Lower leg skin (tissue), 4 donors: ENCODE measurements at regions not wholly inside any gene's neighbourhood (a gene's known extent, or its start where the extent isn't known, plus 50 kb on each side); places are given as distances from the start of the nearest gene placed in this dataset.

ENCODE experiments used
- DNase-seq, 2 donors: peaks; one replicate each; pipeline ENCODE4 v3.0.0-alpha.2; 2019; ENCODE audit warnings: low spot score in 2 of 2
- H3K4me3 ChIP-seq: fragments of 200-600 bp; sonication (generic); 2 replicates; pipeline ENCODE4 v1.5.1; 2017; ENCODE audit warnings: mild to moderate bottlenecking, low read depth; ENCODE audit not compliant: poor library complexity, severe bottlenecking
- POLR2A ChIP-seq, 2 donors: fragments of 450-650 bp; IDR thresholded peaks; one replicate each; pipeline ENCODE4 v1.6.1; 2016 to 2017; ENCODE audit warnings: antibody characterized with exemption in 2 of 2, mild to moderate bottlenecking in 1 of 2, moderate library complexity in 1 of 2
- WGBS, 2 donors: methylation state at CpG; one replicate each; pipeline ENCODE4 v1.1.5; 2018; 5-methylcytosine and 5-hydroxymethylcytosine counted together
- intact Hi-C: fragments of 100-400 bp; cut with DNase I; formaldehyde crosslinking; loops from one replicate; pipeline ENCODE4 v1.15.0; 2023; ENCODE audit warnings: low total_unique reads
- TF ChIP-seq, protein P1 (sequence below), 3 donors: fragments of 450-650 bp; IDR thresholded peaks; one replicate each; pipeline ENCODE4 v1.5.1; 2016; ENCODE audit warnings: antibody characterized with exemption in 3 of 3, mild to moderate bottlenecking in 3 of 3, moderate library complexity in 2 of 3

DNA sequence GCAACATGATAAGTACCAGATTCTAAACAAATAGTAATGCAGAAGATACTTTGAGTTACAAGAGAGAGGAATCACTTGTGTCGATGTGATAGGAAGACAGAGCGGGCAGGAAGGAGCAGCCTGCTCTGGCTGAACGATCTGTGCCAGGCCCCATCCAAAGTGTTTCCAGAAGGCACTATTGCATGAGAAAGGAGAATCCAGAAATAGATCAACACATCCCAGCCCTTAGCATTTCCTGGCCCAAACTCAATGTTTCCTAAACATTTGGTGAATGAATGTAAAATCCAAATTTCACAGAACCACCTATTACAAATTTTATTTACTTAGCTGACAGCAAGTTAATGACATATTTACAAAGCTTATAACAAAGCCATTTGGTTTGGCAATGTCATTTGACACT is 257.2 kb downstream of the TXNL1 start:
- intact Hi-C loops, result no loop called here
- no peak for DNase-seq
- no peak overlapping the region for H3K4me3 ChIP-seq
- WGBS, 2 donors, result 58 to 67% methylated on average over 3 of the region's 3 CpGs
- TF ChIP-seq POLR2A (IDR thresholded peaks at IDR 0.05), result no peak
- TF ChIP-seq, protein P1, sequence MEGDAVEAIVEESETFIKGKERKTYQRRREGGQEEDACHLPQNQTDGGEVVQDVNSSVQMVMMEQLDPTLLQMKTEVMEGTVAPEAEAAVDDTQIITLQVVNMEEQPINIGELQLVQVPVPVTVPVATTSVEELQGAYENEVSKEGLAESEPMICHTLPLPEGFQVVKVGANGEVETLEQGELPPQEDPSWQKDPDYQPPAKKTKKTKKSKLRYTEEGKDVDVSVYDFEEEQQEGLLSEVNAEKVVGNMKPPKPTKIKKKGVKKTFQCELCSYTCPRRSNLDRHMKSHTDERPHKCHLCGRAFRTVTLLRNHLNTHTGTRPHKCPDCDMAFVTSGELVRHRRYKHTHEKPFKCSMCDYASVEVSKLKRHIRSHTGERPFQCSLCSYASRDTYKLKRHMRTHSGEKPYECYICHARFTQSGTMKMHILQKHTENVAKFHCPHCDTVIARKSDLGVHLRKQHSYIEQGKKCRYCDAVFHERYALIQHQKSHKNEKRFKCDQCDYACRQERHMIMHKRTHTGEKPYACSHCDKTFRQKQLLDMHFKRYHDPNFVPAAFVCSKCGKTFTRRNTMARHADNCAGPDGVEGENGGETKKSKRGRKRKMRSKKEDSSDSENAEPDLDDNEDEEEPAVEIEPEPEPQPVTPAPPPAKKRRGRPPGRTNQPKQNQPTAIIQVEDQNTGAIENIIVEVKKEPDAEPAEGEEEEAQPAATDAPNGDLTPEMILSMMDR (IDR thresholded peaks at IDR 0.05), result no peak

DNA sequence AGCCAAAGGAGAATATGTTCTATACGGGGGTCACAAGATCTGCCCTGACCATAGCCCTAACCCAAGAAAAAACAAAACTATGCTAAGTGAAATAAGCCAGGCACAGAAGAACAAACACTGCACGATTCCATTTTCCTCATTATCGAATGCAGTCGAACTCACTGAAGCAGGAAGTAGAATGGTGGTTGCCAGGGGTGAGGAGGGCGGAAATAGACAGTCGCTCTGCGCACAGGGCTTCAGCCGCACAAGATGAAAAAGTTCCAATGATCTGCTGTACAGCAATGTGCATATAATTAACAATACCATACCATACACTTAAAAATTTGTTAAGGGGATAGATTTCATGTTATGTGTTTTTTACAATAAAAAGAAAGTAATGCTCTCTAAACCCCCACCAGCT is 257.7 kb downstream of the TXNL1 start:
- no peak overlapping the region for H3K4me3 ChIP-seq
- no peak for TF ChIP-seq POLR2A (IDR thresholded peaks at IDR 0.05)
- TF ChIP-seq, protein P1 (IDR thresholded peaks at IDR 0.05), result no peak
- DNase-seq, result no peak
- intact Hi-C loops, result no loop called here
- WGBS, 2 donors, result 88 to 91% methylated on average over 8 of the region's 8 CpGs

DNA sequence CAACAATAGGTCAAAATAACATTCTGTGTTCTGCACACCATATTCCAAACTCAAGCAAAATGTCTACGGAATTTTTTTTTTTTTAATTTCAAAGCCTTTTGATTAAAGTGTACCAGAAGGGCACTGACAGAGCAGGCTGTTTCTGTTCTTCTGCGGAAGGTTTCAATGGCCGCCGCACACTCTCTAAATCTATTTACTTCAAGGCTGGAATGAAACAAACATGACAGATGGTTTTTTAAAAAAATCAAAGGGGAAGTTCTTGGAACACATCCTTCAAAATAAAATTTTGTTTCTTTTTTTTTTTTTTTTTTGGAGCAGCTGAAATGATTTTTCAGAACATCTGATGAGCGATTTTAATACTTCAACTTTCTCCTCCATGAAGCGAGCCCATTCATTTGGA is 259.1 kb downstream of the TXNL1 start:
- H3K4me3 ChIP-seq, result no peak overlapping the region
- whole genome bisulfite sequencing, 2 donors, result 71 to 74% methylated on average over 6 of the region's 6 CpGs
- no peak for TF ChIP-seq POLR2A (IDR thresholded peaks at IDR 0.05)
- TF ChIP-seq, protein P1 (IDR thresholded peaks at IDR 0.05), result no peak
- intact Hi-C loops, result no loop called here
- DNase-seq, result no peak

DNA sequence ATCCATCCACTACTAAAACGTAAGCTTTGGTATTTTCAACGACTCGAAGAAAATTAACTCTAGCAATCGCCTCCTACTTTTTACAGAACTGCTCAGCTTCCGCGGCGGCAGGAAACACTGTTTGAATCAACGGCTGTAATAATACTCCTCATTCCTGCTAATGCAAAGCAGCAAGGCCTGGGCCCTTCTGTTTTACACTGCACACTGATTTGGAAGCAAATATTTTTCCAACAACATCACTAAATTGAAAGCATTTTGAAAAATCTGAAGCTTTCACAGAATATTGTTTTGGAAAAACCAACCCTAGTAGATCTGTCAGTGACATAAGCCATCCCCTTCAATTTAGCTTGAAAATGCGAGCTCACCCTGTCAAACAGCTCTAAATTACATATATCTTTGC is 261.2 kb downstream of the TXNL1 start:
- DNase-seq, result no peak
- intact Hi-C loops, result no loop called here
- no peak for TF ChIP-seq POLR2A (IDR thresholded peaks at IDR 0.05)
- TF ChIP-seq, protein P1 (IDR thresholded peaks at IDR 0.05), result no peak
- H3K4me3 ChIP-seq, result no peak overlapping the region
- WGBS, 2 donors, result 64 to 65% methylated on average over 9 of the region's 9 CpGs

DNA sequence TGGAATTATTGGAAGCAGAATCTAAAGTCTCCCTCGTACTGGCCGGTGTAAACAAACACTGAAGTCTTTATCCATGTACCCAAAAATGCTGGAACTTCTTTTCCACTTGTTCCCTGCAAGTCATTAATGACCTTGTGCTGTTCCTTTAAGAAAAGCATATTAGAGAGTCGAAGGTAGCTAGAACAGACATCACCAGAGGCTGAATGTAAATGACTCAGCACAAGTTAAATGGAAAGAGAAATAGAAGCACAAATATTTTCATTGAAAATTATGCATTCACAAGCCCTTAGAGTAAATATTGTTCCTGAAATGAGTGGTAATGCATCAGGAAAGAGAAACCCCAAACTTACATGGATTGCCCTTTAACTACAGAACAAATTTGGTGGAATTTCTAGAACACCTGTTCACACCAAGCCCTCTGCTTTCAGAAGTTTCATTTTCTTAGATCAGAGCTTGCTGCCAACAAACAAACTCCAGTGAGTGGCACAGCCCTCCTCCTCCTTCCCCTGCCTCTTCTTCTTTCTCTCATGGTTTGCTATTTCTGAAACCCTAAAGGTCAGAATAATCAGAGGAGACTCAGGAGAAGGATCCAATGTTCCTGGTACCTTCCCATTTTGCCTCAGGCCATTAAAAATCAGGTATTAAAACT is 264.3 kb downstream of the TXNL1 start:
- TF ChIP-seq, protein P1 (IDR thresholded peaks at IDR 0.05), result no peak
- TF ChIP-seq POLR2A (IDR thresholded peaks at IDR 0.05), result no peak
- intact Hi-C loops, result no loop called here
- no peak for DNase-seq
- WGBS, 2 donors, result 55 to 65% methylated on average over 3 of the region's 3 CpGs
- H3K4me3 ChIP-seq, result no peak overlapping the region

DNA sequence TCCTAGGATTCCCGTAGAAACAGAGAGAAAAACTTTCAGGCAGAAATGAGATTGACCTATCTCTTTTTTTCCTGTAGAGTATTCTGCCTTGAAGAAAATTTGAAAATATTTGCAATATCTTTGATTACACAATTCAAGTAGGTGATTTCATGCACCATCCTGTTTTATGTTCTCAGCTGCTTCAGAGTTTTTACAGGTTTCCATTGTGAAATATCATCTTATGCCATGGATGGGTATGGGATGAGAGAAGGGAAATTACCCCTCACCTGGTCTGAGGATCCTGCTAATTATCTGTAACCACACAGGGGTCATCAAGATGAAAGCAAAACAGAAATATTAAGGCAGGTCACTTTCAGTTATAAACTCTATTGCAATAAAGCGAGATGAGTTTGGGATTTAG is 264.8 kb downstream of the TXNL1 start:
- TF ChIP-seq, protein P1 (IDR thresholded peaks at IDR 0.05), result no peak
- no peak for TF ChIP-seq POLR2A (IDR thresholded peaks at IDR 0.05)
- no peak for DNase-seq
- H3K4me3 ChIP-seq, result no peak overlapping the region
- intact Hi-C loops, result no loop called here
- WGBS, 2 donors, result 93 to 97% methylated on average over 2 of the region's 2 CpGs
